ENCODE measurements at regions not wholly inside any gene's neighbourhood (a gene's known extent, or its start where the extent isn't known, plus 50 kb on each side); places are given as distances from the start of the nearest gene placed in this dataset.

- peaks cover 9% of the 10 kb centered on the region for H3K4me1 ChIP-seq
- H3K4me3 ChIP-seq, result no peak overlapping the region
- no peak overlapping the region for H3K27ac ChIP-seq
- H3K27me3 ChIP-seq, result no peaks in the 10 kb centered on the region
- DNase-seq, result no peak
- no peaks in the 10 kb centered on the region for H3K36me3 ChIP-seq
- H3K9me3 ChIP-seq (replicated peaks), result no peaks in the 10 kb centered on the region
Observed at GRCh38 chr9:115642285-115642684, 511.3 kb upstream of the PAPPA start.

GRCh38 chr9:115643948-115644727 lies 509.5 kb upstream of the PAPPA start:
- Histone ChIP-seq H3K27ac (no peak overlapping the region), H3K27me3 (no peaks in the 10 kb centered on the region), H3K36me3 (no peaks in the 10 kb centered on the region), H3K9me3 (replicated peaks) (no peaks in the 10 kb centered on the region), H3K4me1 (peaks cover 9% of the 10 kb centered on the region), H3K4me3 (no peak overlapping the region)
- DNase-seq, result no peak

- no peak for DNase-seq
- Histone ChIP-seq H3K27me3 (no peaks in the 10 kb centered on the region), H3K27ac (no peak overlapping the region), H3K36me3 (no peaks in the 10 kb centered on the region), H3K9me3 (replicated peaks) (no peaks in the 10 kb centered on the region), H3K4me3 (no peak overlapping the region), H3K4me1 (peaks cover 4% of the 10 kb centered on the region; the same call in 1 of the 2 replicates)
Observed at GRCh38 chr9:115649991-115650472, 503.6 kb upstream of the PAPPA start.

GRCh38 chr9:115650768-115651167 lies 502.8 kb upstream of the PAPPA start:
- Histone ChIP-seq H3K4me1 (peaks cover 4% of the 10 kb centered on the region; the same call in 1 of the 2 replicates), H3K9me3 (replicated peaks) (no peaks in the 10 kb centered on the region), H3K27ac (no peak overlapping the region), H3K27me3 (no peaks in the 10 kb centered on the region), H3K4me3 (no peak overlapping the region), H3K36me3 (no peaks in the 10 kb centered on the region)
- DNase-seq, result no peak

GRCh38 chr9:115651461-115651860 lies 502.1 kb upstream of the PAPPA start:
- no peak for DNase-seq
- no peak overlapping the region for H3K27ac ChIP-seq

GRCh38 chr9:115653171-115653606 lies 500.4 kb upstream of the PAPPA start:
- H3K9me3 ChIP-seq (replicated peaks), result no peaks in the 10 kb centered on the region
- no peak overlapping the region for H3K4me3 ChIP-seq
- no peaks in the 10 kb centered on the region for H3K36me3 ChIP-seq
- H3K27me3 ChIP-seq, result no peaks in the 10 kb centered on the region
- peak in 1 of 2 experiments; percentile 23 for DNase-seq
- peaks cover 4% of the 10 kb centered on the region for H3K4me1 ChIP-seq
- H3K27ac ChIP-seq, result no peak overlapping the region

More at GRCh38 chr9:115651461-115651860, 502.1 kb upstream of the PAPPA start:
- H3K27me3 ChIP-seq, result no peaks in the 10 kb centered on the region
- no peak overlapping the region for H3K4me3 ChIP-seq
- no peaks in the 10 kb centered on the region for H3K9me3 ChIP-seq (replicated peaks)
- H3K36me3 ChIP-seq, result no peaks in the 10 kb centered on the region
- H3K4me1 ChIP-seq, result peaks cover 4% of the 10 kb centered on the region; the same call in 1 of the 2 replicates

- H3K4me1 ChIP-seq, result peaks cover 4% of the 10 kb centered on the region
- H3K4me3 ChIP-seq, result no peak overlapping the region
- H3K27ac ChIP-seq, result no peak overlapping the region
- H3K9me3 ChIP-seq (replicated peaks), result no peaks in the 10 kb centered on the region
- H3K36me3 ChIP-seq, result no peaks in the 10 kb centered on the region
- no peak for DNase-seq
- H3K27me3 ChIP-seq, result no peaks in the 10 kb centered on the region
Observed at GRCh38 chr9:115657695-115658094, 495.9 kb upstream of the PAPPA start.

GRCh38 chr9:115665519-115665918 lies 488.1 kb upstream of the PAPPA start:
- no peaks in the 10 kb centered on the region for H3K4me1 ChIP-seq
- no peak for DNase-seq
- H3K9me3 ChIP-seq (replicated peaks), result no peaks in the 10 kb centered on the region
- no peak overlapping the region for H3K4me3 ChIP-seq
- no peaks in the 10 kb centered on the region for H3K36me3 ChIP-seq
- no peak overlapping the region for H3K27ac ChIP-seq
- H3K27me3 ChIP-seq, result no peaks in the 10 kb centered on the region

GRCh38 chr9:115668521-115668920 lies 485.1 kb upstream of the PAPPA start:
- Histone ChIP-seq H3K27ac (no peak overlapping the region), H3K9me3 (replicated peaks) (no peaks in the 10 kb centered on the region), H3K4me3 (no peak overlapping the region), H3K4me1 (peaks cover 16% of the 10 kb centered on the region), H3K27me3 (no peaks in the 10 kb centered on the region), H3K36me3 (no peaks in the 10 kb centered on the region)
- DNase-seq, result no peak

- H3K36me3 ChIP-seq, result no peaks in the 10 kb centered on the region
- H3K4me3 ChIP-seq, result no peak overlapping the region
- H3K27ac ChIP-seq, result peak overlapping the region; percentile 95; the same call in 1 of the 2 replicates
- H3K9me3 ChIP-seq (replicated peaks), result no peaks in the 10 kb centered on the region
- H3K27me3 ChIP-seq, result no peaks in the 10 kb centered on the region
- no peak for DNase-seq
- peaks cover 20% of the 10 kb centered on the region for H3K4me1 ChIP-seq
Observed at GRCh38 chr9:115671236-115671962, 482.2 kb upstream of the PAPPA start.

GRCh38 chr9:115671963-115672305 lies 481.7 kb upstream of the PAPPA start:
- Histone ChIP-seq H3K4me3 (peak overlapping the region; percentile 27), H3K36me3 (no peaks in the 10 kb centered on the region), H3K27me3 (no peaks in the 10 kb centered on the region), H3K9me3 (replicated peaks) (no peaks in the 10 kb centered on the region), H3K4me1 (peaks cover 20% of the 10 kb centered on the region), H3K27ac (peak overlapping the region; percentile 95)
- peak in 1 of 2 experiments; percentile 18 for DNase-seq

GRCh38 chr9:115672477-115673316 lies 480.9 kb upstream of the PAPPA start:
- Histone ChIP-seq H3K4me1 (peaks cover 20% of the 10 kb centered on the region), H3K36me3 (no peaks in the 10 kb centered on the region), H3K9me3 (replicated peaks) (no peaks in the 10 kb centered on the region), H3K27me3 (no peaks in the 10 kb centered on the region), H3K4me3 (peak overlapping the region; percentile 27), H3K27ac (peak overlapping the region; percentile 95)
- peak; percentile 83 to 87 for DNase-seq

- Histone ChIP-seq H3K4me3 (no peak overlapping the region), H3K4me1 (peaks cover 20% of the 10 kb centered on the region), H3K9me3 (replicated peaks) (no peaks in the 10 kb centered on the region), H3K27ac (peak overlapping the region; percentile 95), H3K27me3 (no peaks in the 10 kb centered on the region), H3K36me3 (no peaks in the 10 kb centered on the region)
- no peak for DNase-seq
Observed at GRCh38 chr9:115673599-115673998, 480.0 kb upstream of the PAPPA start.

GRCh38 chr9:115674091-115674490 lies 479.5 kb upstream of the PAPPA start:
- Histone ChIP-seq H3K27ac (no peak overlapping the region; the same call in 1 of the 2 replicates), H3K27me3 (no peaks in the 10 kb centered on the region), H3K9me3 (replicated peaks) (no peaks in the 10 kb centered on the region), H3K36me3 (no peaks in the 10 kb centered on the region), H3K4me1 (peaks cover 20% of the 10 kb centered on the region), H3K4me3 (no peak overlapping the region)
- DNase-seq, result no peak
